ENCODE measurements at regions not wholly inside any gene's neighbourhood (a gene's known extent, or its start where the extent isn't known, plus 50 kb on each side); places are given as distances from the start of the nearest gene placed in this dataset.

GRCh38 chr13:106101201-106101600 lies 434.3 kb downstream of the EFNB2 start:
- TF ChIP-seq, protein P1, sequence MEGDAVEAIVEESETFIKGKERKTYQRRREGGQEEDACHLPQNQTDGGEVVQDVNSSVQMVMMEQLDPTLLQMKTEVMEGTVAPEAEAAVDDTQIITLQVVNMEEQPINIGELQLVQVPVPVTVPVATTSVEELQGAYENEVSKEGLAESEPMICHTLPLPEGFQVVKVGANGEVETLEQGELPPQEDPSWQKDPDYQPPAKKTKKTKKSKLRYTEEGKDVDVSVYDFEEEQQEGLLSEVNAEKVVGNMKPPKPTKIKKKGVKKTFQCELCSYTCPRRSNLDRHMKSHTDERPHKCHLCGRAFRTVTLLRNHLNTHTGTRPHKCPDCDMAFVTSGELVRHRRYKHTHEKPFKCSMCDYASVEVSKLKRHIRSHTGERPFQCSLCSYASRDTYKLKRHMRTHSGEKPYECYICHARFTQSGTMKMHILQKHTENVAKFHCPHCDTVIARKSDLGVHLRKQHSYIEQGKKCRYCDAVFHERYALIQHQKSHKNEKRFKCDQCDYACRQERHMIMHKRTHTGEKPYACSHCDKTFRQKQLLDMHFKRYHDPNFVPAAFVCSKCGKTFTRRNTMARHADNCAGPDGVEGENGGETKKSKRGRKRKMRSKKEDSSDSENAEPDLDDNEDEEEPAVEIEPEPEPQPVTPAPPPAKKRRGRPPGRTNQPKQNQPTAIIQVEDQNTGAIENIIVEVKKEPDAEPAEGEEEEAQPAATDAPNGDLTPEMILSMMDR (tag by site-specific recombination; IDR thresholded peaks at IDR 0.05): no peak
- TF ChIP-seq ZNF416 (tag by site-specific recombination; IDR thresholded peaks at IDR 0.05) (no peak), ZNF530 (tag by site-specific recombination; IDR thresholded peaks at IDR 0.05; ENCODE audit: low read depth) (no peak), ZNF629 (tag by site-specific recombination; IDR thresholded peaks at IDR 0.05) (no peak), ZNF324 (tag by site-specific recombination; IDR thresholded peaks at IDR 0.05) (no peak), RBAK (tag by site-specific recombination; IDR thresholded peaks at IDR 0.05) (no peak), FEZF1 (tag by site-specific recombination; IDR thresholded peaks at IDR 0.05) (no peak), YY1 (tag by site-specific recombination; IDR thresholded peaks at IDR 0.05) (no peak), ZNF658 (tag by site-specific recombination; IDR thresholded peaks at IDR 0.05) (no peak), ZBTB20 (tag by site-specific recombination; IDR thresholded peaks at IDR 0.05) (no peak), ZNF513 (tag by site-specific recombination; IDR thresholded peaks at IDR 0.05) (no peak)
- TF ChIP-seq, protein P2, sequence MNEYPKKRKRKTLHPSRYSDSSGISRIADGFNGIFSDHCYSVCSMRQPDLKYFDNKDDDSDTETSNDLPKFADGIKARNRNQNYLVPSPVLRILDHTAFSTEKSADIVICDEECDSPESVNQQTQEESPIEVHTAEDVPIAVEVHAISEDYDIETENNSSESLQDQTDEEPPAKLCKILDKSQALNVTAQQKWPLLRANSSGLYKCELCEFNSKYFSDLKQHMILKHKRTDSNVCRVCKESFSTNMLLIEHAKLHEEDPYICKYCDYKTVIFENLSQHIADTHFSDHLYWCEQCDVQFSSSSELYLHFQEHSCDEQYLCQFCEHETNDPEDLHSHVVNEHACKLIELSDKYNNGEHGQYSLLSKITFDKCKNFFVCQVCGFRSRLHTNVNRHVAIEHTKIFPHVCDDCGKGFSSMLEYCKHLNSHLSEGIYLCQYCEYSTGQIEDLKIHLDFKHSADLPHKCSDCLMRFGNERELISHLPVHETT (tag by site-specific recombination; IDR thresholded peaks at IDR 0.05): no peak
